IPS-18a (cell line): ENCODE measurements at regions not wholly inside any gene's neighbourhood (a gene's known extent, or its start where the extent isn't known, plus 50 kb on each side); places are given as distances from the start of the nearest gene placed in this dataset.

Source experiments
- H3K27ac ChIP-seq: one replicate; pipeline ENCODE4 v1.5.1; 2013; ENCODE audit warnings: low read length
- H3K27me3 ChIP-seq: one replicate; pipeline ENCODE4 v1.6.1; 2013; ENCODE audit warnings: mild to moderate bottlenecking, low read length; ENCODE audit not compliant: control insufficient read depth, insufficient read depth
- H3K36me3 ChIP-seq: one replicate; pipeline ENCODE4 v1.6.1; 2013; ENCODE audit warnings: low read depth, low read length; ENCODE audit not compliant: control insufficient read depth
- H3K4me1 ChIP-seq: one replicate; pipeline ENCODE4 v1.6.1; 2013; ENCODE audit warnings: low read depth, low read length; ENCODE audit not compliant: control insufficient read depth
- H3K4me3 ChIP-seq: one replicate; pipeline ENCODE4 v1.5.1; 2013; ENCODE audit warnings: low read length
- H3K9ac ChIP-seq: one replicate; pipeline ENCODE4 v1.6.1; 2013; ENCODE audit warnings: mild to moderate bottlenecking, low read length, moderate library complexity
- H3K9me3 ChIP-seq: one replicate; pipeline ENCODE4 v1.6.1; 2013; ENCODE audit warnings: low read depth, low read length; ENCODE audit not compliant: control insufficient read depth

DNA sequence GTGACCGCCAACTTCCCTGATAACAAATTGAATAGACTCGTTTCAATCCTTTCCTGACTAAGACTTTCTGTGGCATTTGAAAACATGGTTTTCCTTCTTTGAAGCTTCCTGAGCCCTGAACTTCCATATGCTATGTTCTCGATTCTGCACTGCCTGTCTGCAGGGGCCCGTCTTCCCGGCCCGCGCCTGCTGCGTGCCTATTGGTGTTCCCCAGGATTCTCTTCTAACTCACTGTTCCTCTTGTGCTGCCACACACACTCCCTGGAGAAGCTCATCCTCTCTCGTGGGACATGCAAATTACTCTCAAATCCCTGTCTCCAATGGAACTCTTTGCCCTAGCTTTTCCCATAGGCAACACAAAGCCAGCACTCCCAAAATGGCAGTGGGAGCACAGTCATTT is 262.9 kb upstream of the GATB start:
- no peaks in the 10 kb centered on the region for H3K36me3 ChIP-seq
- no peaks in the 10 kb centered on the region for H3K4me1 ChIP-seq
- H3K9me3 ChIP-seq = no peaks in the 10 kb centered on the region
- H3K4me3 ChIP-seq = no peak overlapping the region
- no peak overlapping the region for H3K9ac ChIP-seq
- H3K27ac ChIP-seq = no peak overlapping the region
- no peaks in the 10 kb centered on the region for H3K27me3 ChIP-seq

DNA sequence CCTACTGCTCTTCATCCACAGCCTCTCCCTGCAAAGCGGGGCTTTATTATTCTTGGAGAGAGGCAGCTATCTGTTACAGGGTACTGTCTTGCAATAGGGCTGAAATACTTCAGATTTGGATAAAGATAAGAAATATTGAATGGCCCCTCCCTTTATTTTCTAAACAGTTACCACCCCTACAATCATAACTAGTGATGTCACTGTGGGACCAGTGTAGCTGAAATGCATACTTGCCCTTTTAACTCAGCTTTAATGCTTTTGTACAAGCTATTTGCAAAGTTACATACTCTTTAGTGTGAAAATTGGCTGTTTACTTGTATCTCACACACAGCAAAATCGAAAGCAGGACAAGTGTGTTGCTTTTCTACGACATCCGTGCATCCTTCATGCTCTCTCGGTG is 261.7 kb upstream of the GATB start:
- H3K9ac ChIP-seq = no peak overlapping the region
- no peaks in the 10 kb centered on the region for H3K27me3 ChIP-seq
- H3K4me1 ChIP-seq = no peaks in the 10 kb centered on the region
- H3K27ac ChIP-seq = no peak overlapping the region
- H3K9me3 ChIP-seq = no peaks in the 10 kb centered on the region
- no peak overlapping the region for H3K4me3 ChIP-seq
- no peaks in the 10 kb centered on the region for H3K36me3 ChIP-seq

DNA sequence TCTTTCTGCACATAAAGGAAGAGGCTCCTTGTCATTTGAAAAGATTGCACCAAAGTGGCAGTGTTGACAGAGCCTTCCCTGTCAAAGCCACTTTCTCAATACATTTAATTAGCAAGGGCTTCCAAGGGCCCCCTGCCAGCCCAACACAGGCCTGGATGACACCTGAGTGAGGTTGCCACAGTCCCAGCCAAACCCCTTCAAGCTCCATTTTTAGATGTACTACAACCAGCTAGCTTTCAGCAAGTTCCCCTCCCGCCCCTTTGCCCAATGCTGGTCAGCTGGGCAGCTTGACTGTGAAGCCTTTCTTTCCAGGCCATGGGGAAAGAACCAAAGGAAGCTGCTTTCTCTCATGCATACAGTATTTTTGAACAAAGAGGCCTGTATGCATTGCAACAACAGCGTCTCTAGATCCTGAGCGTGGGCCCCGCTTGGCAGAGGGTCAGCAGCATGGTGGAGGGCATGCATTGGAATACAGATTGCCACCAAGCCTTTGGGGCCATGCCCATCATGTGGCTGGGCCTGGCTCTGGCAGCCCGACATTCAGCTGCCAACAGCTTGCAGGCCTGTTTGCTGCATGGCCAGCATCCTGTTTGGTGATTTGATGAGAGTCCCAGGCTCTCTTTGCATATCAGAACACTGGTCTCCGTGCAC is 261.1 kb upstream of the GATB start:
- Histone ChIP-seq H3K4me1 (no peaks in the 10 kb centered on the region), H3K9me3 (no peaks in the 10 kb centered on the region), H3K36me3 (no peaks in the 10 kb centered on the region), H3K9ac (no peak overlapping the region), H3K27ac (no peak overlapping the region), H3K27me3 (no peaks in the 10 kb centered on the region), H3K4me3 (no peak overlapping the region)

DNA sequence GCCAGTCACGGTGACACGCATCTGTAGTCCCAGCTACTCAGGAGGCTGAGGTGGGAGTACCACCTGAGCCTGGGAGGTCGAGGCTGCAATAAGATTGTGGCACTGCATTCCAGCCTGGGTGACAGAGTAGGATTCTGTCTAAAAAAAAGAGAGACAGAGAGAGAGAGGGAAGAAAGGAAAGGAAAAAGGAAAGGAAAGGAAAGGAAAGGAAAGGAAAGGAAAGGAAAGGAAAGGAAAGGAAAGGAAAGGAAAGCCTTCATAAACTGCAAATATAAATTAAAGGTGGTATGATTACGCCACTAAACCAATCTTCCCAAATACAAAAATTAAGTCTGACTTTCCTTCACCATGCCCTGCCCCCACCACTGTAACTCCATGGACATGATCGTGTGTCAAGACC is 259.3 kb upstream of the GATB start:
- no peaks in the 10 kb centered on the region for H3K27me3 ChIP-seq
- H3K9me3 ChIP-seq = no peaks in the 10 kb centered on the region
- no peak overlapping the region for H3K4me3 ChIP-seq
- no peaks in the 10 kb centered on the region for H3K4me1 ChIP-seq
- no peaks in the 10 kb centered on the region for H3K36me3 ChIP-seq
- no peak overlapping the region for H3K27ac ChIP-seq
- no peak overlapping the region for H3K9ac ChIP-seq

DNA sequence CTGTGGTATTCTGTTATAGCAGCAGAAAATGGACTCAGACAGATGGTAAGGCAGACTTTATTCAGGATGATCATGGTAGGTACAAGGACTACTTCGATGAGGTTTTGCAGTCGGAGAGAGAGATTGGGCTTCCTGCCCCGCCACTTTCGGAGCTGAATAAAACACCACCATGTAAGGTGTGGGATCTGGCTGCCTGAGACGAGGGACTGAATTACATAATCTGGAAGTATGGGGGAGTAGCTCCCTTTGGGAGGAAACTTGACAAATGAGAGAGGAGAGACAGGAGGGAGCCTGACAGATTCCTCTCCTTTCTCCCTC is 255.5 kb upstream of the GATB start:
- Histone ChIP-seq H3K36me3 (no peaks in the 10 kb centered on the region), H3K27me3 (no peaks in the 10 kb centered on the region), H3K4me3 (no peak overlapping the region), H3K9ac (no peak overlapping the region), H3K27ac (no peak overlapping the region), H3K4me1 (no peaks in the 10 kb centered on the region), H3K9me3 (peaks cover 4% of the 10 kb centered on the region)

DNA sequence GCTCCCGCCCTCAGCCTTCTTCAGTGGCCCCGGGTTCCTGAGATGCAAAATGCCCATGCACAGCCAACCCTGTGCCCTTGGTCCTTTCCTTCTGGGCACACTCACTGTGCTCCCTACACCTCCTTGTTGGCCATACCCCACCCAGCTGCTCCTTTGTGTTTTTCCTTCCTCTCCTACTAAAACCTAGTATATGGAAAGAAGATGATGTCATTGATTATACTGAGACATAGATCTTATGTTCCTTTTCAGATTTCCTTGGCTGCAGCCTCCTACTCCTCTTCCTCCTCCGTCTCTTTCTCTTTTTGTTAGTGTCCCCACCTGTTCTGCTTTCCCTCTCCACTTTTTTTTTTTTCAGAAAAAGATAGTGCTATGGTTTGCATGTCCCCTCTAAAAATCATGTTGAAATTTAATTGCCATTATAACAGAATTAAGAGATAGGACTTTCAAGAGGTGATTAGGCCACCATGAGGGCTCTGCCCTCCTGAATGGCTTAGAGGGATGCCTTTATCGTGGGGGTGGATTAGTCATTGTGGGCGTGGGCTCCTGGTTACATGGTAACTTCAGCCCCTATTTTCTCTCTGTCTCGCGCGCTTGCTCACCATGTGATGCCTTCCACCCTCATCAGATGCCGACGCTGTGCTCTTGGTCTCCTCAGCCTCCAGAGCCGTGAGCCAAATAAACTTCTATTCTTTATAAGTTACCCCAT is 254.9 kb upstream of the GATB start:
- H3K9ac ChIP-seq = no peak overlapping the region
- H3K27ac ChIP-seq = no peak overlapping the region
- H3K27me3 ChIP-seq = no peaks in the 10 kb centered on the region
- H3K36me3 ChIP-seq = no peaks in the 10 kb centered on the region
- H3K4me1 ChIP-seq = peaks cover 2% of the 10 kb centered on the region
- H3K9me3 ChIP-seq = peaks cover 4% of the 10 kb centered on the region
- no peak overlapping the region for H3K4me3 ChIP-seq

DNA sequence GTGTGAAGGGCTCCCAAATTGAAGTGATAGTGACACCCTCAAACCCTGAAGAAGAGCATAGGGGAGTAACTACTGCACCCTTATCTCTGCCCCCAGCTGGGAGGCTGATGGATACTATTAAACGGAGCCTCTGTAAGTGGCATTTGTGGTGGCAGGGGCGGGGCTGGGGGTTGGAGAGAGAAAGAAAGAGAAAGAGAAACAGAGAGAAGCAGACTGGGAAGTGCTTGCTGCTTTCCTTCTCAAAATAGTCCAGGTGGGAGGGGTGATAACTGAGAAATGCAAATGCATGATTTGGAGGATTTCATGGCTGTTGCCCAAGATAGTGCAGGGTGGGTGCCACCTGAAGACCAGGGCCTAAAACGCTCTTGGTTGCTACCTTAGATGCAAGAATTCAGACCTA is 253.5 kb upstream of the GATB start:
- Histone ChIP-seq H3K4me3 (no peak overlapping the region), H3K36me3 (no peaks in the 10 kb centered on the region), H3K9ac (no peak overlapping the region), H3K9me3 (peaks cover 4% of the 10 kb centered on the region), H3K27ac (no peak overlapping the region), H3K4me1 (peaks cover 17% of the 10 kb centered on the region), H3K27me3 (no peaks in the 10 kb centered on the region)

DNA sequence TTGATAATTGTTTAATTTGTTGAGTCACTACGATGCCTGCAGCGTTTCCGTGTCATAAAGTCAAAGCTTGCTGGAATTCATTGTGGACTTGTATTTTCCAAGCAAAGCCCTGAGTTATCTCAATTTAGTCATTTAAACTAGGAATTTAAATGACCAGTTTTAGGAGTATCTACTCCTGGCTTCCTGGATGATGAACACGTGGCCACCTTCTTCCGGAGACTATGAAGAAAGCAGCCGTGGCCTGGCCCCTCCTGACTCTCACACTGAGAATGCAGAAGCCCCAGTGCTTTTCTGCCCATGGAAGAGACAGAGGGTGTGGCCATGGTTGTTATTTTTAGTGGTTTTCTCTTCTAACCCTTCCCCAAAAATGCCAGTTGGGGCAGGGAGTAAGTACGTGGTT is 250.7 kb upstream of the GATB start:
- Histone ChIP-seq H3K36me3 (no peaks in the 10 kb centered on the region), H3K4me3 (no peak overlapping the region), H3K27ac (no peak overlapping the region), H3K9me3 (peaks cover 4% of the 10 kb centered on the region), H3K4me1 (peaks cover 24% of the 10 kb centered on the region), H3K27me3 (no peaks in the 10 kb centered on the region), H3K9ac (no peak overlapping the region)

DNA sequence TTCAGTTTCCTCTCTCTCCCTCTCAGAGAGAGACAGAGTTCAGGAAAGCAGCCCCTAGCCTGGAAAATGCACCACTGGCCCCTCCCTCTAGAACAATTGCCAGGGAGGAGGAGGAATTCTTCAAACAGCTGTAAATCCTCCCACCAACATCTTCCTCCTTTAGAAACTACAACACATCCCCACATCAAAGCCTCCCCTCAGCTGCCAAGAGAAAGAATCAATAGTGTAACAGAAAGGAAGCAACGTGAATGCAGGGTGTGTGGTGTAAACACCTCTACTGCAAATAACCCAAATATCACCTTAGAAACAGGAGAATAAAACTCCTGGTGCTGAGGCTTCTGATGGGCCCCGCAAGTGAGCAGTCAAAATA is 249.9 kb upstream of the GATB start:
- no peak overlapping the region for H3K4me3 ChIP-seq
- peaks cover 4% of the 10 kb centered on the region for H3K9me3 ChIP-seq
- no peaks in the 10 kb centered on the region for H3K27me3 ChIP-seq
- H3K9ac ChIP-seq = no peak overlapping the region
- no peak overlapping the region for H3K27ac ChIP-seq
- no peaks in the 10 kb centered on the region for H3K36me3 ChIP-seq
- peaks cover 24% of the 10 kb centered on the region for H3K4me1 ChIP-seq

DNA sequence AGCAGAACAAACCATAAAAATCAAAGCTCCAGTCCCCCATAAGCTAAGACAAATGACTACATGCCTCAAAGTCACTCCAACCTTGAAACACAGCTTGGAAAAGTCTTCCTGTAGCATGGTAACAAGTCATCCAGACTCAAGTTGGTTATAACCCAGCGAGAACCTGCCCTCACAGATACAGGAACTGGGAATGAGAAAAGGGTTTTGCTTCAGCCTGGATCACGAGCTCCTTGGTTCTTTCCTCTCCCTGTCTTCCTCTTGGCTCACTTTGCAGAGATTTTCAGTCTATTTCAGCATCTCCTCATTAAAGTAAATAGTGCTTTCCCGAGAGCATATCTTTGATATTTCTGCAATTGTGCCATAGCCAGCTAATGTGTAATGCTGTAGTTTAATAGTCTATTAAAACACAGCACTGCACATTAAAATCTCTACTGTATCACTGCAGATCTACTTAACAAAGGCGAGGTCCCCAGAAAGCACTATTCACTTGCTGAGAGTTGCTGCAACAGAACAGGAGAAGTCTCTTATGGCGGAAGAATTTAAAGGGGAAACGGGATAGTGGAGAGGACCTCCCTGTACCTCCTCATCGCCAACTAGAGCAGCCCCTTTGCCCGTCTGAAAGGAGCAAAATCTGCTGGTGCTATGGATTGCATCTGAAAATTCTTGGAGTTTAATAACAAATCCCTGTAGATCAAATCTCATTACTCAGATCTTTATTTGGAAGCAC is 249.3 kb upstream of the GATB start:
- Histone ChIP-seq H3K4me1 (peaks cover 24% of the 10 kb centered on the region), H3K27ac (no peak overlapping the region), H3K4me3 (no peak overlapping the region), H3K9ac (no peak overlapping the region), H3K9me3 (peaks cover 4% of the 10 kb centered on the region), H3K27me3 (no peaks in the 10 kb centered on the region), H3K36me3 (no peaks in the 10 kb centered on the region)

DNA sequence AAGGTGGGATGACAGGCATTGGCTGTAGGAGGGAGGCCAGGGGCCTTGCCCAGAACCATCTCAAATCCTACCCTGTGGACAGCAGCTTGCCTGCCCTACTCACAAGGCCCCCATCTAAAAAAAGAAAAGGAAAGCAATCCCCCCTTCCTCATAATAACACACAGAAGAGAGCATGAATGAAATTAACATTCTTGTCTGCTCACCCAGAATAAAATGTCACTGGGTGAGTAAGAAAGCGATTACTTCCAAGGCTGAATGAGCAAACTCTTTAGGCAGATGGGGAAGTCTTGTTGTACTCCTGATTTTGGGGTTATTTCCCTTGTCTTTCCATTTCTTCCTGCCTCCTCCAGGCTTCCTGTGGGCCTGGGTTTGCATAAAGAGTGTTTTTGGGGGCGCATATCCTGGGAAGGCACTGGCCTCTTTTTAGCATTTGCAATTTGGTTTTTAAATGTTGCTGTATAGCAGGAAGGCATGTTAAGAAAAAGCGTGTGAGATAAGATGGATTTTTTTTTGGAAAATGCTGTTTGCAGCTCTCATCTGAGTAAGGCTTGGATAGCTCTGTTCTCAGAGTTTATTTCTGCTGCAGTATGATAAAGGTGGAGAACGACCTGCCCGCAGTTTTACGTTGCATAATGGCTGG is 248.3 kb upstream of the GATB start:
- Histone ChIP-seq H3K4me3 (no peak overlapping the region), H3K9ac (no peak overlapping the region), H3K27me3 (no peaks in the 10 kb centered on the region), H3K27ac (no peak overlapping the region), H3K9me3 (peaks cover 4% of the 10 kb centered on the region), H3K36me3 (no peaks in the 10 kb centered on the region), H3K4me1 (peaks cover 24% of the 10 kb centered on the region)
